Gastrocnemius medialis (tissue), 4 donors: ENCODE measurements at regions not wholly inside any gene's neighbourhood (a gene's known extent, or its start where the extent isn't known, plus 50 kb on each side); places are given as distances from the start of the nearest gene placed in this dataset.

Experiments used
- CTCF ChIP-seq, 5 experiments: fragments of 450-650 bp in 3 of 5; fragments of 200-600 bp in 2 of 5; sonication (generic) in 2 of 5; IDR thresholded peaks in 4 of 5; conservative IDR thresholded peaks in 1 of 5; 1 replicate in 4 of 5; 2 replicates in 1 of 5; pipeline ENCODE4 v1.5.1; 2016 to 2019; ENCODE audit warnings: antibody characterized with exemption in 5 of 5, mild to moderate bottlenecking in 3 of 5, moderate library complexity in 3 of 5
- POLR2A ChIP-seq, 2 donors: fragments of 450-650 bp; IDR thresholded peaks; one replicate each; pipeline ENCODE4 v1.6.1; 2017; ENCODE audit warnings: antibody characterized with exemption in 2 of 2, mild to moderate bottlenecking in 2 of 2, moderate library complexity in 2 of 2

DNA sequence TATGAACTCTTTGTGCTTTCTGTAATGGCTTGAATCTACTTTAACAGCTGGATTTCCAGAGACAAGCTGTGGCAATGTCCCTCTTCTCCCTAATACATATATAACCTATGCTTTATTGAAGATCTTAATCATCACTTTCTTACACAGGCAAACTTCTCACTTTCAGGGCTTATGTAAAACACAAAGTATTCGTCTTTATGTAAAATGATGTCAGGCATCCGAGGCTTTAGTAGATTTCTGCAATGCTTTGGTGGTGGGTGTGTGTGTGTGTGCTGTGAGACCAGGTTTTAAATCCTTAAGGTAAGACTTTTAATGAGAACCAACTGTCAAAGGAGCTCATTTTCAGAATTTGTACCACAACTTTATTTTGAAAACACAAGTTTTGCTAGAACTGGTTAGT is 70.0 kb upstream of the HMGA2 start:
- no peak for TF ChIP-seq CTCF (IDR thresholded peaks at IDR 0.05 in 4 of 5, conservative IDR thresholded peaks at IDR 0.05 in 1 of 5)
- TF ChIP-seq POLR2A (IDR thresholded peaks at IDR 0.05) = no peak
